ENCODE measurements at regions not wholly inside any gene's neighbourhood (a gene's known extent, or its start where the extent isn't known, plus 50 kb on each side); places are given as distances from the start of the nearest gene placed in this dataset.

- FAIRE-seq, result no peak
- DNase-seq (ENCODE audit: insufficient read length), result no peak
- TF ChIP-seq TAF1 (IDR thresholded peaks at IDR 0.05; ENCODE audit: borderline replicate concordance, low read depth, low read length) (no peak), POLR2A (IDR thresholded peaks at IDR 0.05; ENCODE audit: low read depth, low read length) (no peak), POLR2AphosphoS5 (IDR thresholded peaks at IDR 0.05; ENCODE audit: low read depth, low read length) (no peak)
Observed at GRCh38 chr1:55626326-55626725, 411.2 kb upstream of the USP24 start.

GRCh38 chr1:55624766-55625165, 409.6 kb upstream of the USP24 start:
- TF ChIP-seq POLR2AphosphoS5 (IDR thresholded peaks at IDR 0.05; ENCODE audit: low read depth, low read length) (no peak), TAF1 (IDR thresholded peaks at IDR 0.05; ENCODE audit: borderline replicate concordance, low read depth, low read length) (no peak), POLR2A (IDR thresholded peaks at IDR 0.05; ENCODE audit: low read depth, low read length) (no peak)
- DNase-seq (ENCODE audit: insufficient read length), result no peak
- no peak for FAIRE-seq

- DNase-seq (ENCODE audit: insufficient read length) (no peak), FAIRE-seq (no peak)
Observed at GRCh38 chr1:55623311-55623710, 408.1 kb upstream of the USP24 start.

GRCh38 chr1:55622074-55622473, 406.9 kb upstream of the USP24 start:
- DNase-seq (ENCODE audit: insufficient read length) (no peak), FAIRE-seq (no peak)
- TF ChIP-seq TAF1 (IDR thresholded peaks at IDR 0.05; ENCODE audit: borderline replicate concordance, low read depth, low read length) (no peak), POLR2AphosphoS5 (IDR thresholded peaks at IDR 0.05; ENCODE audit: low read depth, low read length) (no peak), POLR2A (IDR thresholded peaks at IDR 0.05; ENCODE audit: low read depth, low read length) (no peak)

More at GRCh38 chr1:55623311-55623710, 408.1 kb upstream of the USP24 start:
- no peak for TF ChIP-seq POLR2AphosphoS5 (IDR thresholded peaks at IDR 0.05; ENCODE audit: low read depth, low read length)
- TF ChIP-seq TAF1 (IDR thresholded peaks at IDR 0.05; ENCODE audit: borderline replicate concordance, low read depth, low read length), result no peak
- no peak for TF ChIP-seq POLR2A (IDR thresholded peaks at IDR 0.05; ENCODE audit: low read depth, low read length)

- FAIRE-seq (no peak), DNase-seq (ENCODE audit: insufficient read length) (no peak)
- no peak for TF ChIP-seq TAF1 (IDR thresholded peaks at IDR 0.05; ENCODE audit: borderline replicate concordance, low read depth, low read length)
- TF ChIP-seq POLR2A (IDR thresholded peaks at IDR 0.05; ENCODE audit: low read depth, low read length), result no peak
- no peak for TF ChIP-seq POLR2AphosphoS5 (IDR thresholded peaks at IDR 0.05; ENCODE audit: low read depth, low read length)
Observed at GRCh38 chr1:55618199-55618598, 403.0 kb upstream of the USP24 start.

GRCh38 chr1:55617288-55617982, 402.3 kb upstream of the USP24 start:
- DNase-seq (ENCODE audit: insufficient read length) (no peak), FAIRE-seq (no peak)

GRCh38 chr1:55612988-55613387, 397.8 kb upstream of the USP24 start:
- TF ChIP-seq POLR2AphosphoS5 (IDR thresholded peaks at IDR 0.05; ENCODE audit: low read depth, low read length) (no peak), POLR2A (IDR thresholded peaks at IDR 0.05; ENCODE audit: low read depth, low read length) (no peak), TAF1 (IDR thresholded peaks at IDR 0.05; ENCODE audit: borderline replicate concordance, low read depth, low read length) (no peak)
- FAIRE-seq, result no peak
- no peak for DNase-seq (ENCODE audit: insufficient read length)

More at GRCh38 chr1:55617288-55617982, 402.3 kb upstream of the USP24 start:
- TF ChIP-seq POLR2A (IDR thresholded peaks at IDR 0.05; ENCODE audit: low read depth, low read length) (no peak), TAF1 (IDR thresholded peaks at IDR 0.05; ENCODE audit: borderline replicate concordance, low read depth, low read length) (no peak), POLR2AphosphoS5 (IDR thresholded peaks at IDR 0.05; ENCODE audit: low read depth, low read length) (no peak)

- DNase-seq (ENCODE audit: insufficient read length) (no peak), FAIRE-seq (no peak)
- TF ChIP-seq TAF1 (IDR thresholded peaks at IDR 0.05; ENCODE audit: borderline replicate concordance, low read depth, low read length) (no peak), POLR2AphosphoS5 (IDR thresholded peaks at IDR 0.05; ENCODE audit: low read depth, low read length) (no peak), POLR2A (IDR thresholded peaks at IDR 0.05; ENCODE audit: low read depth, low read length) (no peak)
Observed at GRCh38 chr1:55611123-55611522, 396.0 kb upstream of the USP24 start.

- no peak for DNase-seq (ENCODE audit: insufficient read length)
- no peak for FAIRE-seq
- TF ChIP-seq POLR2AphosphoS5 (IDR thresholded peaks at IDR 0.05; ENCODE audit: low read depth, low read length) (no peak), POLR2A (IDR thresholded peaks at IDR 0.05; ENCODE audit: low read depth, low read length) (no peak), TAF1 (IDR thresholded peaks at IDR 0.05; ENCODE audit: borderline replicate concordance, low read depth, low read length) (no peak)
Observed at GRCh38 chr1:55610203-55610602, 395.0 kb upstream of the USP24 start.

GRCh38 chr1:55609630-55610029, 394.5 kb upstream of the USP24 start:
- no peak for TF ChIP-seq TAF1 (IDR thresholded peaks at IDR 0.05; ENCODE audit: borderline replicate concordance, low read depth, low read length)
- FAIRE-seq (no peak), DNase-seq (ENCODE audit: insufficient read length) (no peak)

GRCh38 chr1:55605155-55605554, 390.0 kb upstream of the USP24 start:
- TF ChIP-seq TAF1 (IDR thresholded peaks at IDR 0.05; ENCODE audit: borderline replicate concordance, low read depth, low read length), result no peak
- TF ChIP-seq POLR2AphosphoS5 (IDR thresholded peaks at IDR 0.05; ENCODE audit: low read depth, low read length), result no peak
- TF ChIP-seq POLR2A (IDR thresholded peaks at IDR 0.05; ENCODE audit: low read depth, low read length), result no peak
- no peak for DNase-seq (ENCODE audit: insufficient read length)
- FAIRE-seq, result no peak

GRCh38 chr1:55604749-55605148, 389.6 kb upstream of the USP24 start:
- FAIRE-seq (no peak), DNase-seq (ENCODE audit: insufficient read length) (no peak)
- TF ChIP-seq TAF1 (IDR thresholded peaks at IDR 0.05; ENCODE audit: borderline replicate concordance, low read depth, low read length), result no peak
